Epithelial cell of esophagus (primary cell): ENCODE measurements at regions not wholly inside any gene's neighbourhood (a gene's known extent, or its start where the extent isn't known, plus 50 kb on each side); places are given as distances from the start of the nearest gene placed in this dataset.

Experiments
- DNase-seq: peaks from one replicate; pipeline ENCODE4 v3.0.0; 2010; ENCODE audit warnings: low read depth
- H3K4me3 ChIP-seq: 2 replicates; pipeline ENCODE4 v1.5.1; 2011; ENCODE audit warnings: mild to moderate bottlenecking, low read length, control low read depth
- CTCF ChIP-seq: IDR thresholded peaks from 2 replicates; pipeline ENCODE4 v1.5.1; 2011; ENCODE audit warnings: low read depth, mild to moderate bottlenecking, low read length, control low read depth, inconsistent platforms; ENCODE audit not compliant: insufficient read depth; ENCODE audit errors: missing control alignments

- H3K4me3 ChIP-seq: no peak overlapping the region
- TF ChIP-seq CTCF: no peak
- no peak for DNase-seq
Observed at GRCh38 chr2:60693551-60693950, 62.5 kb upstream of the PAPOLG start.

GRCh38 chr2:60695793-60696192 lies 60.3 kb upstream of the PAPOLG start:
- no peak overlapping the region for H3K4me3 ChIP-seq
- no peak for TF ChIP-seq CTCF
- DNase-seq: no peak

GRCh38 chr2:60699617-60700016 lies 56.5 kb upstream of the PAPOLG start:
- H3K4me3 ChIP-seq: no peak overlapping the region
- TF ChIP-seq CTCF: no peak

GRCh38 chr2:60706021-60706420 lies 50.0 kb upstream of the PAPOLG start:
- peak; percentile 70 for DNase-seq
- no peak for TF ChIP-seq CTCF
- H3K4me3 ChIP-seq: no peak overlapping the region

More at GRCh38 chr2:60699617-60700016, 56.5 kb upstream of the PAPOLG start:
- no peak for DNase-seq
